ENCODE measurements at regions not wholly inside any gene's neighbourhood (a gene's known extent, or its start where the extent isn't known, plus 50 kb on each side); places are given as distances from the start of the nearest gene placed in this dataset.
"Not testable (repeated sequence)": the region's sequence is repeated elsewhere in the genome, so short reads cannot be mapped to it uniquely, and the experiment has no call there.

- H3K27ac ChIP-seq: no peak overlapping the region
- peaks cover 0 to 5% (median 0%) of the 10 kb centered on the region in 4 donors for H3K9me3 ChIP-seq
- H3K4me1 ChIP-seq: no peaks in the 10 kb centered on the region
- no peak overlapping the region for H3K4me3 ChIP-seq
- H3K36me3 ChIP-seq: no peaks in the 10 kb centered on the region
- WGBS, 2 donors: 90 to 94% methylated on average over 2 of the region's 2 CpGs
- DNase-seq (ENCODE audit: low spot score in 2 of 2): no peak
- H3K27me3 ChIP-seq: no peaks in the 10 kb centered on the region
- no peak for TF ChIP-seq CTCF (IDR thresholded peaks at IDR 0.05)
- TF ChIP-seq EP300 (IDR thresholded peaks at IDR 0.05): no peak
- TF ChIP-seq POLR2A (IDR thresholded peaks at IDR 0.05): no peak
Measured at GRCh38 chr3:53422954-53423698, 71.3 kb upstream of the CACNA1D start.

- H3K9me3 ChIP-seq: peaks cover 0 to 5% (median 0%) of the 10 kb centered on the region in 4 donors
- DNase-seq (ENCODE audit: low spot score in 2 of 2): no peak
- no peak for TF ChIP-seq POLR2A (IDR thresholded peaks at IDR 0.05)
- TF ChIP-seq CTCF (IDR thresholded peaks at IDR 0.05): no peak
- no peak for TF ChIP-seq EP300 (IDR thresholded peaks at IDR 0.05)
- H3K27me3 ChIP-seq: no peaks in the 10 kb centered on the region
- no peak overlapping the region for H3K4me3 ChIP-seq
- 72 to 100% methylated on average over 2 of the region's 2 CpGs for WGBS, 2 donors
- H3K27ac ChIP-seq: no peak overlapping the region
- H3K36me3 ChIP-seq: no peaks in the 10 kb centered on the region
- H3K4me1 ChIP-seq: no peaks in the 10 kb centered on the region
Measured at GRCh38 chr3:53425936-53426335, 68.5 kb upstream of the CACNA1D start.

GRCh38 chr3:53426918-53427317, 67.5 kb upstream of the CACNA1D start:
- no peaks in the 10 kb centered on the region for H3K36me3 ChIP-seq
- peaks cover 0 to 5% (median 0%) of the 10 kb centered on the region in 4 donors for H3K9me3 ChIP-seq
- H3K27me3 ChIP-seq: no peaks in the 10 kb centered on the region
- no peaks in the 10 kb centered on the region for H3K4me1 ChIP-seq
- WGBS, 2 donors: 62 to 70% methylated on average over 4 of the region's 4 CpGs
- no peak overlapping the region for H3K27ac ChIP-seq
- TF ChIP-seq POLR2A (IDR thresholded peaks at IDR 0.05) (no peak), CTCF (IDR thresholded peaks at IDR 0.05) (peak in 3 of 5 experiments; percentile 21 to 25 (median 23))
- DNase-seq (ENCODE audit: low spot score in 2 of 2): no peak
- H3K4me3 ChIP-seq: no peak overlapping the region

GRCh38 chr3:53436828-53437227, 57.6 kb upstream of the CACNA1D start:
- no peaks in the 10 kb centered on the region for H3K9me3 ChIP-seq
- no peaks in the 10 kb centered on the region for H3K36me3 ChIP-seq
- H3K27ac ChIP-seq: no peak overlapping the region
- no peak overlapping the region for H3K4me3 ChIP-seq
- 89 to 93% methylated on average over 4 of the region's 4 CpGs for WGBS, 2 donors
- H3K27me3 ChIP-seq: no peaks in the 10 kb centered on the region
- H3K4me1 ChIP-seq: no peaks in the 10 kb centered on the region
- no peak for TF ChIP-seq CTCF (IDR thresholded peaks at IDR 0.05)
- TF ChIP-seq POLR2A (IDR thresholded peaks at IDR 0.05): no peak
- no peak for TF ChIP-seq EP300 (IDR thresholded peaks at IDR 0.05)
- no peak for DNase-seq (ENCODE audit: low spot score in 2 of 2)

- not testable (repeated sequence) for H3K4me1 ChIP-seq; H3K4me3 ChIP-seq; H3K36me3 ChIP-seq; H3K27ac ChIP-seq; DNase-seq (ENCODE audit: low spot score in 2 of 2); H3K27me3 ChIP-seq
- peaks cover 0 to 15% (median 0%) of the 10 kb centered on the region in 4 donors for H3K9me3 ChIP-seq
- WGBS, 2 donors: 66 to 67% methylated on average over 3 of the region's 3 CpGs
Measured at GRCh38 chr3:53442863-53443262, 51.5 kb upstream of the CACNA1D start.

All from tibial nerve (tissue), 4 donors.